Heart left ventricle (tissue), 16 donors: ENCODE measurements at regions not wholly inside any gene's neighbourhood (a gene's known extent, or its start where the extent isn't known, plus 50 kb on each side); places are given as distances from the start of the nearest gene placed in this dataset.

Source experiments
- ATAC-seq, 4 donors: fragments of 200-7000 bp; cut with Tn5 transposase; one replicate each; pipeline ENCODE4 v1.9.1; 2020 to 2022; ENCODE audit warnings: moderate library complexity in 4 of 4, mild to moderate bottlenecking in 3 of 4, moderate number of reproducible peaks in 1 of 4
- DNase-seq, 5 donors: peaks; one replicate each; pipeline ENCODE4 v3.0.0-alpha.2; 2020
- H3K27ac ChIP-seq, 12 donors: fragments of 200-600 bp; sonication (generic) in 4 of 12; one replicate each; pipeline versions ENCODE4 v1.5.0 to v1.8.0; 2016 to 2022; ENCODE audit warnings: mild to moderate bottlenecking in 2 of 12
- H3K27me3 ChIP-seq, 9 donors: fragments of 200-600 bp; sonication (generic) in 2 of 9; one replicate each; pipeline versions ENCODE4 v1.5.1 to v1.8.0; 2016 to 2022; ENCODE audit warnings: mild to moderate bottlenecking in 3 of 9
- H3K36me3 ChIP-seq, 9 donors: fragments of 200-600 bp; sonication (generic) in 2 of 9; one replicate each; pipeline versions ENCODE4 v1.5.0 to v1.8.0; 2018 to 2022; ENCODE audit warnings: mild to moderate bottlenecking in 2 of 9
- H3K4me1 ChIP-seq, 12 donors: fragments of 200-600 bp; sonication (generic) in 4 of 12; one replicate each; pipeline versions ENCODE4 v1.5.0 to v1.8.0; 2016 to 2022; ENCODE audit warnings: mild to moderate bottlenecking in 3 of 12
- H3K4me3 ChIP-seq, 12 donors: fragments of 200-600 bp; sonication (generic) in 4 of 12; one replicate each; pipeline versions ENCODE4 v1.5.0 to v1.8.0; 2017 to 2022; ENCODE audit warnings: mild to moderate bottlenecking in 9 of 12, moderate library complexity in 4 of 12
- H3K9me3 ChIP-seq, 12 donors: fragments of 200-600 bp; sonication (generic) in 4 of 12; one replicate each; pipeline versions ENCODE4 v1.5.0 to v1.8.0; 2016 to 2022; ENCODE audit warnings: mild to moderate bottlenecking in 1 of 12
- CTCF ChIP-seq, 12 donors: fragments of 200-600 bp; sonication (generic) in 4 of 12; IDR thresholded peaks; one replicate each; pipeline versions ENCODE4 v1.5.0 to v1.8.0; 2018 to 2022; ENCODE audit warnings: antibody characterized with exemption in 12 of 12, mild to moderate bottlenecking in 5 of 12
- POLR2A ChIP-seq, 2 donors: fragments of 450-650 bp; IDR thresholded peaks; one replicate each; pipeline ENCODE4 v1.6.1; 2017; ENCODE audit warnings: antibody characterized with exemption in 2 of 2, mild to moderate bottlenecking in 2 of 2, moderate library complexity in 2 of 2
- WGBS, 4 donors: extraction: QIAGEN DNeasy Blood & Tissue Kit in 2 of 4; methylation state at CpG; one replicate each; pipeline versions ENCODE4 v1.1.5 to v1.1.7; 2013 to 2018; 5-methylcytosine and 5-hydroxymethylcytosine counted together
- intact Hi-C, 10 donors: fragments of 100-400 bp; cut with DNase I; formaldehyde crosslinking; loops; one replicate each; pipeline versions ENCODE4 v1.11.1 to v1.14.2; 2022
- donor health status: ischemic (EF 13 %, LVEDD 7.1; RV severe dilation, severe dysfunction).
- donor health status: healthy with polysubstance abuse.
- donor health status: DM: no; HTN: yes; CAD: no.
- donor health status: DM: no; HTN: no; CAD: no.
- donor health status: ischemic (EF 25% LVEDD 6.9; RV normal size, moderate dysfunction).
- donor health status: ischemic (EF 25% LVEDD 5.7; RV mildly dilated, moderate dysfunction).
- donor health status: healthy.
- donor health status: DM: yes; HTN: yes; CAD: no.
- donor health status: ischemic (EF 35%, LVEDD 5.7; RV mildly dilated, moderate dysfunction).
- donor health status: nonischemic (EF 11% LVEDD 7.7; RV severe dilation, severe dysfunction).
- donor health status: DM: yes; HTN: yes; CAD: no.
- donor health status: PGD.
- donor health status: ischemic (EF 29% LVEDD 5.4; RV normal size, mild dysfunction).
- donor health status: nonischemic (EF 23%, LVEDD 6.1; RV moderate dilation, normal function).

- TF ChIP-seq CTCF (IDR thresholded peaks at IDR 0.05) (no peak), POLR2A (IDR thresholded peaks at IDR 0.05) (no peak)
Observed at GRCh38 chr7:19304086-19304485, 158.9 kb upstream of the FERD3L start.

GRCh38 chr7:19302731-19303130 is 157.5 kb upstream of the FERD3L start:
- no peaks in the 10 kb centered on the region for H3K36me3 ChIP-seq
- no peaks in the 10 kb centered on the region for H3K9me3 ChIP-seq
- WGBS, 4 donors: 90 to 95% (median 94%) methylated on average over 1 of the region's 1 CpG
- H3K27me3 ChIP-seq: no peaks in the 10 kb centered on the region
- intact Hi-C loops: no loop called here
- DNase-seq: no peak
- H3K4me1 ChIP-seq: no peaks in the 10 kb centered on the region
- no peak for ATAC-seq
- no peak overlapping the region for H3K4me3 ChIP-seq
- TF ChIP-seq POLR2A (IDR thresholded peaks at IDR 0.05) (no peak), CTCF (IDR thresholded peaks at IDR 0.05) (no peak)
- H3K27ac ChIP-seq: no peak overlapping the region

More at GRCh38 chr7:19304086-19304485, 158.9 kb upstream of the FERD3L start:
- WGBS, 4 donors: 88 to 94% (median 93%) methylated on average over 4 of the region's 4 CpGs
- ATAC-seq (no peak), DNase-seq (no peak)
- intact Hi-C loops: no loop called here
- no peaks in the 10 kb centered on the region for H3K36me3 ChIP-seq
- H3K4me3 ChIP-seq: no peak overlapping the region
- no peaks in the 10 kb centered on the region for H3K4me1 ChIP-seq
- H3K27me3 ChIP-seq: no peaks in the 10 kb centered on the region
- H3K9me3 ChIP-seq: no peaks in the 10 kb centered on the region
- H3K27ac ChIP-seq: no peak overlapping the region

- no peaks in the 10 kb centered on the region for H3K36me3 ChIP-seq
- H3K9me3 ChIP-seq: no peaks in the 10 kb centered on the region
- no peaks in the 10 kb centered on the region for H3K4me1 ChIP-seq
- H3K27me3 ChIP-seq: no peaks in the 10 kb centered on the region
- ATAC-seq (no peak), DNase-seq (no peak)
- H3K4me3 ChIP-seq: no peak overlapping the region
- WGBS, 4 donors: 67 to 88% (median 85%) methylated on average over 2 of the region's 2 CpGs
- TF ChIP-seq CTCF (IDR thresholded peaks at IDR 0.05) (no peak), POLR2A (IDR thresholded peaks at IDR 0.05) (no peak)
- H3K27ac ChIP-seq: no peak overlapping the region
- intact Hi-C loops: no loop called here
Observed at GRCh38 chr7:19296617-19297016, 151.4 kb upstream of the FERD3L start.

- TF ChIP-seq CTCF (IDR thresholded peaks at IDR 0.05) (no peak), POLR2A (IDR thresholded peaks at IDR 0.05) (no peak)
- WGBS, 4 donors: 60 to 76% (median 64%) methylated on average over 5 of the region's 5 CpGs
- no peak overlapping the region for H3K4me3 ChIP-seq
- DNase-seq (no peak), ATAC-seq (no peak)
- intact Hi-C loops: no loop called here
- no peaks in the 10 kb centered on the region for H3K36me3 ChIP-seq
- H3K4me1 ChIP-seq: no peaks in the 10 kb centered on the region
- H3K27ac ChIP-seq: no peak overlapping the region
- no peaks in the 10 kb centered on the region for H3K9me3 ChIP-seq
- no peaks in the 10 kb centered on the region for H3K27me3 ChIP-seq
Observed at GRCh38 chr7:19295376-19295775, 150.2 kb upstream of the FERD3L start.
